Endothelial cell of umbilical vein (primary cell): ENCODE measurements at regions not wholly inside any gene's neighbourhood (a gene's known extent, or its start where the extent isn't known, plus 50 kb on each side); places are given as distances from the start of the nearest gene placed in this dataset.

Experiments used
- EZH2 ChIP-seq: IDR thresholded peaks from 2 replicates; pipeline ENCODE4 v1.6.1; 2012; ENCODE audit warnings: borderline replicate concordance, low read depth, mild to moderate bottlenecking, moderate library complexity, low read length, inconsistent platforms; ENCODE audit not compliant: severe bottlenecking
- FOS ChIP-seq: IDR thresholded peaks from 2 replicates; pipeline ENCODE4 v1.6.1; 2011; ENCODE audit warnings: mild to moderate bottlenecking, low read length, moderate library complexity, borderline replicate concordance; ENCODE audit not compliant: insufficient read depth
- JUN ChIP-seq: IDR thresholded peaks from 2 replicates; pipeline ENCODE4 v1.6.1; 2011; ENCODE audit warnings: borderline replicate concordance, low read depth; ENCODE audit not compliant: insufficient read length, insufficient read depth
- MAX ChIP-seq: IDR thresholded peaks from 2 replicates; pipeline ENCODE4 v1.6.1; 2011; ENCODE audit not compliant: insufficient read depth, insufficient read length
- POLR2A ChIP-seq: IDR thresholded peaks from 2 replicates; pipeline ENCODE4 v1.6.1; 2012; ENCODE audit warnings: low read depth, mild to moderate bottlenecking, control low read depth, low read length
- TF ChIP-seq, protein P1 (sequence below), 2 donors: IDR thresholded peaks; 1 replicate in 1 of 2; 2 replicates in 1 of 2; pipeline ENCODE4 v1.5.1; 2011; ENCODE audit warnings: low read length in 2 of 2, mild to moderate bottlenecking in 2 of 2, moderate library complexity in 2 of 2, control low read depth in 1 of 2, inconsistent platforms in 1 of 2, low read depth in 1 of 2; ENCODE audit not compliant: insufficient read depth in 1 of 2; ENCODE audit errors: extremely low read depth in 1 of 2

- TF ChIP-seq, protein P1, sequence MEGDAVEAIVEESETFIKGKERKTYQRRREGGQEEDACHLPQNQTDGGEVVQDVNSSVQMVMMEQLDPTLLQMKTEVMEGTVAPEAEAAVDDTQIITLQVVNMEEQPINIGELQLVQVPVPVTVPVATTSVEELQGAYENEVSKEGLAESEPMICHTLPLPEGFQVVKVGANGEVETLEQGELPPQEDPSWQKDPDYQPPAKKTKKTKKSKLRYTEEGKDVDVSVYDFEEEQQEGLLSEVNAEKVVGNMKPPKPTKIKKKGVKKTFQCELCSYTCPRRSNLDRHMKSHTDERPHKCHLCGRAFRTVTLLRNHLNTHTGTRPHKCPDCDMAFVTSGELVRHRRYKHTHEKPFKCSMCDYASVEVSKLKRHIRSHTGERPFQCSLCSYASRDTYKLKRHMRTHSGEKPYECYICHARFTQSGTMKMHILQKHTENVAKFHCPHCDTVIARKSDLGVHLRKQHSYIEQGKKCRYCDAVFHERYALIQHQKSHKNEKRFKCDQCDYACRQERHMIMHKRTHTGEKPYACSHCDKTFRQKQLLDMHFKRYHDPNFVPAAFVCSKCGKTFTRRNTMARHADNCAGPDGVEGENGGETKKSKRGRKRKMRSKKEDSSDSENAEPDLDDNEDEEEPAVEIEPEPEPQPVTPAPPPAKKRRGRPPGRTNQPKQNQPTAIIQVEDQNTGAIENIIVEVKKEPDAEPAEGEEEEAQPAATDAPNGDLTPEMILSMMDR (IDR thresholded peaks at IDR 0.05; ENCODE audit: extremely low read depth in 1 of 2, insufficient read depth in 1 of 2, low read depth in 1 of 2, low read length in 2 of 2) = no peak
- no peak for TF ChIP-seq POLR2A
- TF ChIP-seq EZH2 = no peak
- no peak for TF ChIP-seq MAX
- no peak for TF ChIP-seq FOS
- TF ChIP-seq JUN = no peak
Observed at GRCh38 chr20:56922497-56922896, 293.4 kb downstream of the TFAP2C start.
